ENCODE measurements at regions not wholly inside any gene's neighbourhood (a gene's known extent, or its start where the extent isn't known, plus 50 kb on each side); places are given as distances from the start of the nearest gene placed in this dataset.
A peak's percentile ranks its signal among the peaks of the same experiment; 100 is the strongest.

DNA sequence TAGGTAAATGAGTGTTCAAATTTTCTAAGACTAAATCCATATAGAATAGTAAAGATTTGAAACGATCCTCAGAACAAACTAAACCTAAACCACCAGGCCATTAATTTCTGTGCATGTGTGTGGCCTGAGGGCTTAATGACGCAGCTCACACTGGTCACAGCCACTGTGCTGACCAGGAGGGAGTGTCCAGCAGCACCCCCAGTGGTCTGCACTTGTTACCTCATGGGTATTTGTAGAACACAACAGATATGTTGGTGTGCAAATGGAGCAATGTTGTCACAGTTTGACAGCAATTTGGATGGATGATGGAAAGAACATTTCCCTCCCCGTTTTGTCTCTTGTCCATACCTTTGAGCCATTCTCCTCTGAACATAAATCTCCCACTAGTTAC, 122.4 kb upstream of the EXOC2 start:
- no peak for DNase-seq (ENCODE audit: low spot score)
- H3K27ac Mint-ChIP-seq (ENCODE audit: unreplicated experiment), result no peak overlapping the region
- no peaks in the 10 kb centered on the region for H3K9me3 Mint-ChIP-seq (ENCODE audit: low read depth)
- H3K4me3 Mint-ChIP-seq (ENCODE audit: unreplicated experiment), result no peak overlapping the region
- no peaks in the 10 kb centered on the region for H3K36me3 Mint-ChIP-seq (ENCODE audit: low read depth)
- peaks cover 24% of the 10 kb centered on the region for H3K27me3 Mint-ChIP-seq (ENCODE audit: low read depth)
- peaks cover 4% of the 10 kb centered on the region for H3K4me1 Mint-ChIP-seq (ENCODE audit: low read depth)
- TF ChIP-seq, protein P1, sequence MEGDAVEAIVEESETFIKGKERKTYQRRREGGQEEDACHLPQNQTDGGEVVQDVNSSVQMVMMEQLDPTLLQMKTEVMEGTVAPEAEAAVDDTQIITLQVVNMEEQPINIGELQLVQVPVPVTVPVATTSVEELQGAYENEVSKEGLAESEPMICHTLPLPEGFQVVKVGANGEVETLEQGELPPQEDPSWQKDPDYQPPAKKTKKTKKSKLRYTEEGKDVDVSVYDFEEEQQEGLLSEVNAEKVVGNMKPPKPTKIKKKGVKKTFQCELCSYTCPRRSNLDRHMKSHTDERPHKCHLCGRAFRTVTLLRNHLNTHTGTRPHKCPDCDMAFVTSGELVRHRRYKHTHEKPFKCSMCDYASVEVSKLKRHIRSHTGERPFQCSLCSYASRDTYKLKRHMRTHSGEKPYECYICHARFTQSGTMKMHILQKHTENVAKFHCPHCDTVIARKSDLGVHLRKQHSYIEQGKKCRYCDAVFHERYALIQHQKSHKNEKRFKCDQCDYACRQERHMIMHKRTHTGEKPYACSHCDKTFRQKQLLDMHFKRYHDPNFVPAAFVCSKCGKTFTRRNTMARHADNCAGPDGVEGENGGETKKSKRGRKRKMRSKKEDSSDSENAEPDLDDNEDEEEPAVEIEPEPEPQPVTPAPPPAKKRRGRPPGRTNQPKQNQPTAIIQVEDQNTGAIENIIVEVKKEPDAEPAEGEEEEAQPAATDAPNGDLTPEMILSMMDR (IDR thresholded peaks at IDR 0.05), result peak; percentile 22

DNA sequence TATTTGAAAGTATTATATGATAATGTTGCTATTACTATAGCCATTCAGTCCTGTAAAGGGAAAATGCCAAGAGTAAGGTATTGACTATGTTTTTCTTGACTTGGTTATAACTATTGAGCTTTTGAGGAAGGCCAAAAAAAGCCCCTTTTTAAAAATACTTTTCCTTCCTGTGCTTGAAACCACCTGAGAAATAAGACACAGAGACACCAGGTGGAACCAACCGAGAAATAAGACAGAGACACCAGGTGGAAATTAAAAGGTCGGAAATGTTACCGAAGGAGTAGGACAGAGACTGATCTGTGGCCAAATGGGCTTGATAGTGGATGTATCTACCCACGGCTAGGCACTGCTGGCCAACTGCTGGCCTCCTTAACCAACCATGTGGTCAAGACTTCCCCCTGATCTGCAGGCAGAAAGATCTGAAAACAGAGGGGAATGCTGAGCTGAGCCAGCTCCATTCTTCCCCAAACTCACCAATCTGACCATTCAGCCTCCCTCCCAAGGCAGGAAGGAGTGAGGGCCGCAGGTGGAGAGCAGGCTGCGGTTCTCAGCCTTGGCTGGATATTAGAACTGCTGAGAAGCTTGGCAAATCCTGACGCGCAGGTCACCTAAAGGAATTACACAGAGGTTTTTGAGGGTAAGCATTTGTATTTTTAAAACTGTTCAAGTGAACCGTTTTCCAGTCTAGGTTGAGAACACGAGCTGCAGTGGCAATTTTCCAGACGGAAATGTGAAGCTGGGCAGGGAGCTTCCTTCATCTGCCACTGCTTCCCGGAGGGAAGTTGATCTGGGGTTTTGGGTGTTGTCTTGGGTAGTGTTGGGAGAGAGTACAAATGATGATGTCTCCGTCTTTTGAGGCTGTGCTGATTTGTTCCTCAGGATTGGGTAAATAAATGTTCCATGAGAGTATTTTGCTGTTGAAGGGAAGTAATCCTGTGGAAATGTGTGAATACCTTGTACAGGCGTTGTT, 121.7 kb upstream of the EXOC2 start:
- H3K4me3 Mint-ChIP-seq (ENCODE audit: unreplicated experiment), result no peak overlapping the region

DNA sequence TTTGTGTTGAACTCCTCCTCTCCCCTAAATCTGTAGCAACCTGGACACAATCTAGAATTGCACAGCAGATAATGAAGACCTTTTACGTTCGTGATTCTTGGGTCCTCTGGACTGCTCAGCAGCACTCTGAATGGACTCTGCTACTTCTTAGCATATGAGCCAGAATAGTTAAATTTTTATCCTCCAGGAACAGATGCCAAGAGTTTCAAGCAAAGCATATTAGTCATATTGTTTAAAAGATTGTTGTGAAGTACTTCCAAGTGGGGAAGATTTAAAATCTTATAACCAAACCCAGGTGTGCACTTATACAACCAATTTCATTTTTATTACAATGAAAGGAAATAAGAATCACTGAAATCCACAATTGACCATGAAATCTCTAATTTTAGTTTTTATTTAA, 118.9 kb upstream of the EXOC2 start:
- Mint-ChIP-seq H3K36me3 (ENCODE audit: low read depth) (no peaks in the 10 kb centered on the region), H3K4me1 (ENCODE audit: low read depth) (no peaks in the 10 kb centered on the region), H3K9me3 (ENCODE audit: low read depth) (no peaks in the 10 kb centered on the region), H3K27ac (ENCODE audit: unreplicated experiment) (no peak overlapping the region), H3K27me3 (ENCODE audit: low read depth) (peaks cover 11% of the 10 kb centered on the region), H3K4me3 (ENCODE audit: unreplicated experiment) (no peak overlapping the region)
- DNase-seq (ENCODE audit: low spot score), result no peak
- TF ChIP-seq, protein P1 (IDR thresholded peaks at IDR 0.05), result no peak

More for the DNA sequence above, 121.7 kb upstream of the EXOC2 start:
- Mint-ChIP-seq H3K27me3 (ENCODE audit: low read depth) (peaks cover 24% of the 10 kb centered on the region), H3K27ac (ENCODE audit: unreplicated experiment) (no peak overlapping the region), H3K9me3 (ENCODE audit: low read depth) (no peaks in the 10 kb centered on the region), H3K36me3 (ENCODE audit: low read depth) (no peaks in the 10 kb centered on the region), H3K4me1 (ENCODE audit: low read depth) (no peaks in the 10 kb centered on the region)
- no peak for DNase-seq (ENCODE audit: low spot score)
- TF ChIP-seq, protein P1 (IDR thresholded peaks at IDR 0.05), result no peak

DNA sequence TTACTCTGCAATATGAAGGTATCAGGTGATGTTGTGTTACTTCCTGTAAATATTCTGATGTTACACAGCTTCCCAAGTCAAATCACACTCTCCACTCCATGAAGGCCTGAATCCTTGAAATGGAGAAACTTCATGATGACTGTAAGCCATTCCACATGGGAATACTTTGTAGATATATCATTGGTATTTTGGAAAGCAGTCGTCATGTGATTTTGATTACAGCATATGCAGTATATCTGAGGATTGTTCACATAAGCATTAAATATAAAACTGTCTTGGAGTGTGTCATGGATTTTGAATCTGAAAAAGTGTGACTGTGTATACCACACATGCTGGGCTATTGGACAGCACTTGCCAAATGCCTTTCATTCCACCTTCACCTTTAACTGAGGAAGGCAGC, 118.3 kb upstream of the EXOC2 start:
- DNase-seq (ENCODE audit: low spot score), result no peak
- Mint-ChIP-seq H3K27ac (ENCODE audit: unreplicated experiment) (no peak overlapping the region), H3K36me3 (ENCODE audit: low read depth) (no peaks in the 10 kb centered on the region), H3K9me3 (ENCODE audit: low read depth) (no peaks in the 10 kb centered on the region), H3K4me1 (ENCODE audit: low read depth) (no peaks in the 10 kb centered on the region), H3K27me3 (ENCODE audit: low read depth) (peaks cover 8% of the 10 kb centered on the region), H3K4me3 (ENCODE audit: unreplicated experiment) (no peak overlapping the region)
- TF ChIP-seq, protein P1 (IDR thresholded peaks at IDR 0.05), result no peak

DNA sequence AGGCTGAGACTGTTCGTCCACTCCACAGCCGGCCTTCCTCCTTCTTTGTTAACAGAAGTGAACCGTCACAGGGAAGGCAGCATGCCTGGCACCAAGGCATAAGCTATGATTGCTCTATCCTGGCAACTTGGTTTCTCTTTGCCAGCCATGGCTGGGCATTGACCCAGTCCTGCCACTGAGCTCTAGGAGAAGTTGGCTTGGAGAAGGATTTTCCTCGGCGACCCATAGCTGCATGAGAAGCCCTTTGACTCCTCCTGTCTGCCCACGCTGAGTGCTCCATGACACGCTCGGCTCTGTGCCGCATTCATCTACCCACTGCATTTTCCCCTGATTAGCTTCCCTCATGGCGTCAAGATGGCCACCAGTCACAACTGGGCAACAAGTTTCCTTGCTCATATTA, 111.8 kb upstream of the EXOC2 start:
- TF ChIP-seq, protein P1 (IDR thresholded peaks at IDR 0.05), result no peak
- Mint-ChIP-seq H3K36me3 (ENCODE audit: low read depth) (peaks cover 1% of the 10 kb centered on the region), H3K27ac (ENCODE audit: unreplicated experiment) (no peak overlapping the region), H3K4me3 (ENCODE audit: unreplicated experiment) (no peak overlapping the region), H3K4me1 (ENCODE audit: low read depth) (no peaks in the 10 kb centered on the region), H3K27me3 (ENCODE audit: low read depth) (peaks cover 31% of the 10 kb centered on the region), H3K9me3 (ENCODE audit: low read depth) (no peaks in the 10 kb centered on the region)
- DNase-seq (ENCODE audit: low spot score), result no peak

All from chondrocyte (in vitro differentiated cells).